ENCODE measurements at regions not wholly inside any gene's neighbourhood (a gene's known extent, or its start where the extent isn't known, plus 50 kb on each side); places are given as distances from the start of the nearest gene placed in this dataset.

DNA sequence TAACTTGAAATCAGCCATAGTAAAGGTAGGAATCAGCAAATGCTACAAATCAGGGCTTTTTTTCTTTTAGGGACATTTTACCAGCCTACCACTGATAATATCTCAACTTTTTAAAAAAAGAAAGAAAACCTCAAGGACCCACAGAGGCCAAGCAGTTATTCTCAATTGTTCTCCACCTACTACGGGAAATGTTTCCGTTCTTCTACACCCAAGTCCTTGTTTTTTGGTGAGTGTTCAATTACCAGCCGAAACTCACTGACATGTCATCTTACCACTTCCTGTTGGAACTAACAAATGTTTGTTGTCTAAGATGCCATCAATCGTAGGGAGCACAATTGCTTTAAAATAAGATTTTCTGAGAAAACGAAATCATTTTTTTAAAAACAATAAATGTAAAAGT is 50.2 kb upstream of the CDK1 start:
- DNase-seq: no peak

DNA sequence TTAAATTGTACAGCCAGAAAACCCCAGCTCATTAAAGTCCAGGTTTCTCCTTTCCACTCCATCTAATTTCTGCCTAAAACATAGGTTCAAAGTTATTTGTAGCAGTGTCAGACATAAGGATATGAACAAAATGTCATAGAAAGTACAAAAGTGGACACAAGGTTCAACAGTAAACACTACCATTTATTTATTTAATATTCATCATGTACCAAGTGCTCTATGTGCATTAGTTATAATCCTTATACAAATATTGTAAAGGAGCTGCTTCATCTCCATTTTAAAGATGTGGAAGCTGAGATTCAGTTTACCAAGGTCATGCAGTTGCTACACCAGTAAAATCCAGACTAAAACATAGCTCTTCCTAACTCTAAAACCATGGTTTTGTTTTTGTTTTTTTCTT is 52.0 kb upstream of the CDK1 start:
- DNase-seq: no peak

DNA sequence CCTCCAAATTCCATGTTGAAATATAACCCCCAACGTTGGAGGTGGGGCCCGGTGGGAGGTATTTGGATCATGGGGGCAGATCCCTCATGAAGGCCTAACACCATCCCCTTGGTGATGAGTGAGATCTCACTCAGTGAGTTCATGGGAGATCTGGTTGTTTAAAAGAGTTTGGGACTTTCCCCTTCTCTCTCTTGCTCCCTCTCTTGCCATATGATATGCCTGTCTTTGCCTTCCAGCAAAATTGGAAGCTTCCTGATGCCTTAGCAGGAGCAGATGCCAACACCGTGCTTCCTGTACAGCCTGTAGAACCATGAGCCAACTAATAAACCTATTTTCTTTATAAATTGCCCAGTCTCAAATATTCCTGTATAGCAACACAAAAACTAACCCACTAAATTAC is 55.7 kb upstream of the CDK1 start:
- no peak for DNase-seq

DNA sequence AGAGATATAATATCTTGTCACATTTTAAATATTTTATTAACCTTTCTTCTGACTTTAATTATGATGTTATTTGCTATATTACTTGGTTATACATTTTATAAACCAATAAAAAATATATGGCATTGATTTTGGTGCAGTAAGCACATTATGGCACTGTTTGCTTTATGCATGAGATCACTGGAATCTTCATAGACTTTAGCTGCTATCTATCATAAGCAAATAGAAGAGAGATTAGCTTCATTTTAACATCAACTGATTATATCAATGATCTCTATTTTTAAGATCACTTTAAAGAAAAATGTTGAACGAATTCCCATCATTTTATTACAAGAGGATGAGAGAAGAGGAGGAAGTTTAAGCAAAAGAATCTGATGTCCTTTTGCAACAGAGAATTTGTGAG is 58.6 kb upstream of the CDK1 start:
- DNase-seq: no peak

DNA sequence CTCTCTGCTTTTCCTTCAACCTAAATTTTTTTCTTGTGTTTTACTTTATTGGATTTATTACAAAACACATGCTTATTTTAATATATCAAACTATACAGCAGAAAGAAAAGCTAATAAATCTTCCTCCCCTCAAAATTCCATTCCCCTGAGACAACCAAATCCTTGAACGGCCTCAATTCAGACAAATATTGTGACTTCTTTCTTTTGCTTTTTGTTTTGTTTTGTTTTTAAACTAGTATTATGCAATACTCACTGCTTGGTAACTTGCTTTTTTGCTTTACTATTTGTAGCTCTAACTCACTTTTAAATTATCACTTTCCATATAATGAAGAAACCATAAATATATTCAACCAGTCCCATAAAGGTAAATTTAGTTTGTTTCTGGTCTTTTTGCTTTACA is 59.4 kb upstream of the CDK1 start:
- peak; percentile 41 for DNase-seq

DNA sequence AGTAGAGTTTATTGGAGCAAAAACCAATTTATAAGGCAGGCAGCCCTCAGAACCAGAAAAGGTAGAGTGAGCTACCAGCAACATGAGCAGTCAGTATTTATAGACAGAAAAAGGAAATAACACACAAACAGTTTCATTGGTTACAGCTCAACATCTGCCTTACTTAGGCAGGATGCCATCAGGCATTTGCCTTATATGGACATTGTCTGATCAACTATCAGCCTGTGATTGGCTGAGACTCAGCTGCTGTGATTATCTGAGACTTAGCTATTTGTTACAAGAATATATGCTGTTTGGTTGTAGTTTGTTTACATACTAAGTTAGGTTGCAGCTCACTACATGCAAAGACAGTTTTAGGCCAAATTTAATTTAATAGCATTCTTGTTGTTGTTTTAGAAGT is 60.4 kb upstream of the CDK1 start:
- no peak for DNase-seq

DNA sequence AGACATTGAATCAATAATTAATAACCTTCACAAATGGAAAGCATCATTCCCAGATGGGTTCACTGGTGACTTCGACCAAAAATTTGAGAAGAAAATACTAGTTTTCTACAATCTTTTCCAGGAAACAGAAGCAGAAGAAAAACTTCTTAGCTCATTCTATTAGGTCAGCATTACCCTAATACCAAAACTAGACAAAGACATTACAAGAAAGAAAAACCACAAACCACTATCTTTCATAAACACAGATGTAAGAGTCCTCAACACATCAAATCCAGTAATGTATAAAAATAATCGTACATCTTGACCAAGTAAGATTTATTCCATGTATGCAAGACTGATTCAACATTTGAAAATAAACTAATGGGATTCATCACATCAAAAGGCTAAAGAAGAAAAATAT is 64.0 kb upstream of the CDK1 start:
- no peak for DNase-seq

DNA sequence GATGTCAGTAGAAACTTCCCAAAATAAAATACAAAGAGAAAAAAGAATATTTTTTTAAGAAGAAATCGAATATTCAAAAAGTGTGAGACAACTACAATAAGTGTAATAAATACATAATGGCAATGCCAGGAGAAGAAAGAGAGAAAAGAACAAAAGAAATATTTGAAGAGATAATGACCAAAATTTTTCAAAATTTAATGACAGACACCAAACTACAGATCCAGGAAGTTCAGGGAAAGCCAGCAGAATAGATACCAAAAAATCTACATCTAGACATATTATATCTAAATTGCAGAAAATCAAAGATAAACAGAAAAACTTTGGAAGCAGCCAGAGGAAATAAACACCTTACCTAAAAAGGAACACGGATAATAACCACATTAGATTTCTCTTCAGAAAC is 66.8 kb upstream of the CDK1 start:
- no peak for DNase-seq

DNA sequence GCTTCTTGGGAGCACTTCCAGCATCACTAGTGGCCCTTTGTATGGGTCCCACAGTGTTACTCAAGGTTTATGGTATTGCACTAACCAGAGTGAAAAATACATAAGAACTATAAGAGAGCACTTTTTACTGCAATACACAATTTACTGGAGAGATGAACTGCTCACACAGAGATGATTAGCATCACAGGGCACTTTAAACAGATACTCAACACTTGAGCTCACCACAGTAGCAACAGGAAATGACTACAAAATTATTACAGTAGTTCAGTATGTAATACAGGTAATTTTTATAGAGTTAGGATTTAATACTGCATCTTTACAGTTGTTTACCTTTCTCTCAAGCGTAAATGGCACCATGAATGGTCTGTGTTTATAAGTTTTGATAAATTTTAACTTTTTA is 68.2 kb upstream of the CDK1 start:
- no peak for DNase-seq

DNA sequence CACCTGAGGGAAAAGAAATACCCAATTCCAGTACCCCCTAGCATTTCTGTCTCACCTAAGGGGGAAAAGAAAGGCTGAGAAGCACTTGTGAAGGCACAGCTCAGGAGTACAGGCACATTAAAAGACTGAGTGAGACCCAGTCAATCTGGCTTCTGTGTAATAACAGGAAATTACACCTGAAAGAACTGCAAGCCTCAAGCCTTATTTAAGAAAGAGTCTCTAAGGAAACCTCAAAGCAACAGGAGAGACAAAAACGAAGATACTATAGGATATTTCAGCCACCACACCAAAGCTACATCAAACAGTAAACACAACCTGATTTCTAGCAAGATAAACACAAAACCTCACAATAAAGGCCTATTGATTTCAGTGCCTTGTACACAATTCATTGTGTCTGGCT is 69.6 kb upstream of the CDK1 start:
- no peak for DNase-seq

DNA sequence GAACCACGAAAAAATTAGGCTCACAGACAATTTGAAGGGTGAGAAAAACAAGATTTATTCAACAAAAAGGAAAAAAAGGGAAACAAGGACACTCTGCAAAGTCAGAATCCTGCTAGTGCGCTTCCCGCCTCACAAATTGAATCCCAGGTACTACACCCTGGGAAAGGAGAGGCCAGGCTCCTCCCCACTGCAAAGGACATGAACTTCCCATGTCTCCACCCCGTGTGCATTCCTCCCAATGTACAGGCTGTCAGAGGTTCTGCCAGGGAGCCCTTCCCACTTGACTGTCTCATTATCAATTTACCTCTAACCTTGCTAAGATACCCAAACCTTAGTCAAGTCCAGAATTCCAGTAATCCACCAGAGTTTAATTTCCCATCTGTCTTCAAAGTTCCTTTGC is 70.4 kb upstream of the CDK1 start:
- DNase-seq: no peak

DNA sequence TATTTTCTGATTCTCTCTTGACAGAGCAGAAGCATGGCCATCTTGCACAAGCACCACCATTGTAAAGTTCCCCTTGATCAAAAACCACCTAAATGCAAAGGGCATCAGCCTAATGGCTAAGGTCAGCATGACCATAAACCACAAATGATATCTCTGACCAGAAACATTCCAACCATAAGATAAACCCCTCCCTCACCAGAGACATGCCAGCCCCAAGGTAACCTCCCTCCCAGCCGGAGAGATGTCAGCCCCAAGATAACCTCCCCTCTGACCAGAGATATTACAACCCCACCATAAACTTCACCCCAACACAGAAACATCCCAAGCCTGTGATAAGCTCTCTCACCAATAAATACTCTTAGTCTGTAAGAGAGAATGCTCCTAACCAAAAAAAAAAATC is 72.1 kb upstream of the CDK1 start:
- DNase-seq: no peak

DNA sequence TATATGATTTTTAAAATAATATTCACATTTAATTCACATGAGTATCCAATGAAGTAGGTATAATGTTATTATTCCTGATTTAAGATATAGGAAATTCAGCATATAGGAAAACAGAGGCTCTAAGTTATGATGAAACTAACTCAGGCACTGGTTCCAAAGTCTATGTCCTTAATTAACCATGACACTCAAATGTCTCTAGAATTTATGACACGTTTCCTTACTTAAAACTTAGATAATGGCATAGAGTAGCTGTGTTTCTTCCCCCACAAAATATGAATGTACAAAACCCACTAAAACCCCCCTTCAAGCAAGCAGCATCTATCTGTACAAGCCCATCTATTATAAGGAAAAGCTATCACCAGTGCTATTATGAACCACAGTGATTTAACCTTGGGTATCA is 72.9 kb upstream of the CDK1 start:
- DNase-seq: no peak

DNA sequence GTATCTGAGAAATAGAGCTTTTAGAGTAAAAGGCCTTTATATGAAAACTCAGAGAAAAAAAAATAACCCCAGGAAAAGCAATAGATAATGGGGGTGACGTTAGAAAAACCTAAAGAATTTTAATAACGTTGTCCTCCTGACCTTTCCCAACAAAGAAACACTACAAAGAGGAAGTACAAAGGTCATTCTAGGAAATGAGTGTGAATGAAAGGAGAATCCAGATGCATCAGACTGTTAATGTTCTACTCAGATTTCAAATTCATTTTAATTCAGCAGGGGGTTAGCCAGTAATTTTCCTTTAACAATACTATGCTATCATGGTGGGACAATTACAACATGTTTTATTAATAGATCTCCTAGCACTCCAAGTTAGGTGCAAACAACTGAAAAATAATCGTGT is 73.8 kb upstream of the CDK1 start:
- no peak for DNase-seq

DNA sequence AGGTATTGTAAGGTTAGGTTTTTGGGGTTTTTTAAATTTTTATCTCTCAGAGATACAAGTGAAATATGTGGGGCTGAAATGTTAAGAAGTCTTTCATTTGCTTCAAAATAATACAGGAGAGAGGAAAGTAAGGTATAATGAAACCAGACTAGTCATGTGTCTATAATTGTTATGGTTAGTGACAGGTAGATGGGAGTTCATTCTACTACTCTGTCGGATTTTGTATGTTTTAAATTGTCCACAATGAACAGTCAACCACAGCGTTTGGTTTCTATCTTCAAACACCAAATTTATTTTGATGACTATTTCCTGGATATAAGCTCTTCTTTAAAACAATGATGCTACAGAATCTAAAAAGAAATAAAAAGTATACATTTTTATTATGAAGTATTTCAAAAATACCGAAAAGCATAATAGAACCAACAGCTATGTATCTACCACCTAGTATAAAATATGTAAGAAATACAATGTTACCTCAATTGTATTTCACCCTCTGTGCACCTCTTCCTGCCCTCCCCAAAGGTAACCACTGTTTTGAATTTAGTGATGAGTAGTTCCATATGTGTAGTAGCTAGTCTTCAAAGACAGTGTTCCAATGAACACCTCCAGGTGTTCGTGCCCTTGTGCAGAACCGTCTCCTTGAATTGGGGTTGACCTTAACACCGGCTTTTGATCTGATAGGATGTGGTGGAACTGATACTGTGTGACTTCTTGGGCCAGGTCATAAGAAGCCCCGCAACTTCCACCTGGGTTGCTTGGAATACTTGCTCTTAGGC is 74.8 kb upstream of the CDK1 start:
- no peak for DNase-seq

DNA sequence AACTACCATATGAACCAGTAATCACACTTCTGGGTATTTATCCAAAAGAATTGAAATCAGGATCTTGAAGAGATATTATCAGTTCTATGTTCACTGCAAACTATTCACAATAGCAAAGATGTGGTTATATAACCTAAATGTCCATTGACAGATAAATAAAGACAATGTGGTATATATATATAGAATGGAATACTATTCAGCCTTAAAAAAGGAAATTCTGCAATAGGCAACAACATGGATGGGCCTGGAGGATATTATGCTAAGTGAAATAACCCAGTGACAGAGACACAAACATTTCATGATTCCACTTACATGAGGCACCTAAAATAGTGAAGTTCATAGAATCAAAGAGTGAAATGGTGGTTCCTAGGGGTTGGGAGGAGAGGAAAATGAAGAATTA is 90.6 kb upstream of the CDK1 start:
- DNase-seq: no peak

DNA sequence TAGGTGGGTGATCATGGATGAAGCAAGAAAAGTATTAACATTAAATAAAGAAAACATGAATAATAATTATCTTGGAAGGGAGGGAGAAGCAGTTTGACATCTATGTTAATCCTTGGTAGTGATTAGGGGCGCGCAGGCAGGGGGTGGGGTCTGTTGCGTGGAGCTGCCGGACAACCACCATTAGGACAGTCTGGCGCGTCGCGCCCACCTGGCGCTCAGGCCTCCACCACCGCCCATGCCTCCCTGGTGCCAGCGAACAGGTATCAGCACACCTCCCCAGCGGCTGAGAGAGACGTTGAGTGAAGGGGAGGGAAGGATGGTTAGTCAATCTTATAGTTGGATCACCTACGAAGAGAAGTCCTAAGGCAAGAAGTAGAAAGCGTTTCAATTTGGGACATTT is 94.2 kb upstream of the CDK1 start:
- no peak for DNase-seq

DNA sequence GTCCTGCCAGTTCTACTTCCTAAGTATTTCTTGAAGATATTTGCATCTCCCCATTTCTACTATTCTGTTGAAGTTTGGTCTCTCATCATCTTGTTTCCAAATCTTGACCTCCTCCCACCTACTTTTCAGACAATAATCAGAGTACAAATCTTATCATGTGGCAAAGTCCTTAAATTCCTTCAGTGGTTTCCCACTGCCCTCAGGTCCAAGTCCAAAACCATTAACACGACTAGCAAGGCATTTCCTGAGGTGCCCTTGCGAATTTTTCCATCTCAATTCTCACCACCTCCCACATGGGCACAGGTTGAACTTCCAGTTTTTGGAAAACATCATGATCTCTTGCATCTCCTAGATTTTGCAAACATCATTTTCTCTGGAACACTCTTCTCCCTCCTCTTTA is 97.2 kb upstream of the CDK1 start:
- DNase-seq: no peak

DNA sequence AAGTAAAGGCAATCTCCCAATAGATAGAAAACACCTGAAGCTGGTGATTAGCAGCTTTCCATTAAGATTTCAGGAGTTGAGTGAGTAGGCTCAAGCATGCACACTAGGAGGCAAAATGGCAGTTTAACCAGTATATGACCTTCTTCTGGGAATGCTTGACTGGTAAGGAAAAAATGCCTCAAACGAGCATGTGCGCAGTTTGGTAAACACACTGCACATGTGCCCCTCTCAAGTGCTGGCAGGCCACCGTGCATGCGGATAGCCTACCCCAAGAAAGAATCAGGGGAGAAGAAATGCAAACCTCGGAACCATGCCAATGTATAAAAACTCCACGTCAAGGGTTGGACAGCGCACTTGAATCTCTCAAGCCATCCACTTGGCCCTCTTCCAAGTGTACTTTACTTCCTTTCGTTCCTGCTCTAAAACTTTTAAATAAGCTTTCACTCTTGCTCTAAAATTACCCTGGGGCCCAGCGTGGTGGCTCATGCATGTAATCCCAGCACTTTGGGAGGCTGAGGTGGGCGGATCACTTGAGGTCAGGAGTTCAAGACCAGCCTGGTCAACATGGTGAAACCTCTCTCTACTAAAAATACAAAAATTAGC is 98.8 kb upstream of the CDK1 start:
- no peak for DNase-seq

DNA sequence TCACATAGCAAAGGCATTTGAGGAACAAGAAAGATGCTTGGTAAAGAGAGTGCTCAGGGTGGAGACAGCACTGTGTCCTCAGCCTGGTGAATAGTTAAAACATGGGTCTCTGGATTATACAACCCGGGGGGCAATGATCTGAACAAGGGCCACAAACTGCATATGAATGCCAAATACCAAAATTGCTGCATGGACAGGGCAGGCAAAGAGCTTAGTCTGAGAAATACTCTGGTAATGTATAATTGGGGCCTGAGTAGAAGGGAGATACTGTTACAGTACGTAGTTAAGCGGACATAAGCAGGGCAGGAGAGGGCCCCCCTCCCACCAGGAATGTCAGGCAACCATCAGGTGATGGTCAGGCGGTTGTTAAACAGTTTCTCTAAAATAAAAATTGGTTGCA is 99.3 kb upstream of the CDK1 start:
- no peak for DNase-seq

DNA sequence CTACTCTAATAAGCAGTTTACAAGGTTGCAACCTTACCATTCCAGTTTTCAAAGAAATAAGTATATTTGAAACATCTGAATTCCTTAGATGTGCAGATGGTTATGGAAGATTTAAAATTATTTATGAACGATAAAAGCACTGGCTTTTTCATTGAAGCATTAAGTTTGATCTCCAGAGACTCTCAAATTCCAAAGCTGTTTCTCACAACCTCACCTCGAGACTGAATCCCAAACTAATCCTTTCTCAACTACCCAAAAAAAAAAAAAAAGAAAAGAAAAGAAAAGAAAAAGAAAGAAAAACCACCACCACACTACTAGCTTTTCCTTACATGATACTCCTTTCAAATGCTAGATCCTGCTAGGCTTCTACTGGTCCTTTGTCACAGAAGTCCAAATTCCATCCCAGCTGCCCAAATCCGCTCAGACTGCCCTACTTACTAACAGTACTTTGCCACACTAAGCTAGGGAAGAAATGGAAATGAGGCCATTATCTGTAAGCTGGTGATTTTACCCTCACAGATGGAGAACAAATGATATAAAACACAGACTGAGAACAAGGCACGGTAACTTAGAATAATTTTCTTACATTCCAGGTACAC is 100.6 kb upstream of the CDK1 start:
- DNase-seq: peak; percentile 25

DNA sequence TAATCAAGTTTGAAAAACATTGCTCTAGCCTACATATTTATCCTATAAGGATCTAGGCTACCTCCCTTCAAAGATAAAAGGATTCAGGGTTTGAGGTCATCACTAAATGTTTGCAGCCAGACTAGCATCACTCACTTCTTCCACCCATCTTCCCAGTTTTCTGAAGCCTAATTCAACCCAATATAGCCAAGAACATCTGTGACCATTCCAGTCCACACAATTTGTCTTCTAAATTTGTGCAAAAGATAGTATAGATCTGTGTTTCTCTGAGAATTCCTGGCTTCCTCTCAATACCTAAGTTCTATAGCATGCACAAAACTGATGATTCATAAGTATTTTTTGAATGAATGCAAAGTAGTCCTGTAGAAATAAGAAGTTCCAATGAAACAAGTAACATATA is 103.0 kb upstream of the CDK1 start:
- no peak for DNase-seq

DNA sequence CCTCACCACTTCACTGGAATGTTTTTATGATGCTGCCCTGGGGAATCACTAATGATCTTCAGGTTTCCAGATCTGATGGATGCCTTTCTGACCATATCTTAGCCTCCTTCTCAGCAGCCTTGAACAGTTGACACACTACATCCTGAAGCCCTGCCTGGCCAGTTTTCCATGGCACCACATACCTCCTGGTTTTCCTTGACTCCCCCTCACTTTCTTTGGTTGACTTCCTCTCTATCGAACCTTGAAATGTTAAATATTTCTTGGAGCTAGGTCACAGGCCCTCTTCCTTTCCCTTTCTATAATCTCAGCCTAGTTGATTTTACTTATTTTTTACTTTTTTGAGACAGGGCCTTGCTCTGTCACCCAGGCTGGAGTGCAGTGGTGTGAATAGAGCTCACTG is 108.8 kb upstream of the CDK1 start:
- no peak for DNase-seq

DNA sequence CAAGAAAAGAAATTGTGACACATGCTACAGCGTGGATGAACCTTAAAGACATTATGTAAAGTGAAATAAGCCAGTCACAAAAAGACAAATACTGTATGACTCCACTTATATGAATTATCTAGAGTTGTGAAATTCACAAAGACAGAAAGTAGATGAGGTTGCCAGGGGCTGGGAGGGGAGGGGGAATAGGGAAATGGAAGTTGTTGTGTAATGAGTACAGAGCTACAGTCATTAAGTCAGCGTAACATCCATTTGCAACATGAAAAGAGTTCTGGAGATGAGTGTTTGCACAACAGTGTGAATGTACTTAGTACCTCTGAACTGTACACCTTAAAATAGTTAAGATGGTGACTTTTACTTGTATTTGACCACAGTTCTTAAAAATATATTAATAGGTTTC is 112.1 kb upstream of the CDK1 start:
- no peak for DNase-seq

DNA sequence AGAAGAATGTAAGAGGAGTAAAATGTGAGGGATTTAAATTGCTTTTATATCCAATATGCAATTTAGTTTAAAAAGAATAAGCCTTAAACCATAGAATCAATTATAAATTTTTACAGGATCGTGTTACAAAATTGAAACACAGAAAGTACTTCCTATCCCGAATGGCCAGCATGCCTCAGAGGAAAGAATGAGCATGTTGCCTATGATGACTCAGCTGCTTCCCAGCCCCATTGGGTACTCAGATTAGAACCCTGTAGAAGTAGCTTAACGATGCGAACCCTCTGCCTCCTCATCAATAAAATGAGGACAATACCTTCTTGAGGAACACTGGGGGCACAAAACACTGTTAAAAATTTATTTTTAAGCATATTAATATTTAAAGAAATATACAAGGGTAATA is 113.4 kb upstream of the CDK1 start:
- DNase-seq: peak; percentile 32

Data from fibroblast of skin of back (primary cell).